Activated naive CD8-positive, alpha-beta T cell (primary cell): ENCODE measurements at regions not wholly inside any gene's neighbourhood (a gene's known extent, or its start where the extent isn't known, plus 50 kb on each side); places are given as distances from the start of the nearest gene placed in this dataset.
"Not testable (repeated sequence)": the region's sequence is repeated elsewhere in the genome, so short reads cannot be mapped to it uniquely, and the experiment has no call there.

Experiments
- H3K27ac Mint-ChIP-seq: one replicate; pipeline ENCODE4 v1.8.0; 2021; ENCODE audit warnings: mixed read lengths
- H3K27me3 Mint-ChIP-seq: one replicate; pipeline ENCODE4 v1.8.0; 2021; ENCODE audit warnings: mixed read lengths
- H3K36me3 Mint-ChIP-seq: one replicate; pipeline ENCODE4 v1.8.0; 2021; ENCODE audit warnings: mixed read lengths
- H3K4me1 Mint-ChIP-seq: one replicate; pipeline ENCODE4 v1.8.0; 2021; ENCODE audit warnings: low read depth, mixed read lengths
- H3K4me3 Mint-ChIP-seq: one replicate; pipeline ENCODE4 v1.8.0; 2021; ENCODE audit warnings: mild to moderate bottlenecking, mixed read lengths
- H3K9me3 Mint-ChIP-seq: one replicate; pipeline ENCODE4 v1.8.0; 2021; ENCODE audit warnings: low read depth, mixed read lengths

DNA sequence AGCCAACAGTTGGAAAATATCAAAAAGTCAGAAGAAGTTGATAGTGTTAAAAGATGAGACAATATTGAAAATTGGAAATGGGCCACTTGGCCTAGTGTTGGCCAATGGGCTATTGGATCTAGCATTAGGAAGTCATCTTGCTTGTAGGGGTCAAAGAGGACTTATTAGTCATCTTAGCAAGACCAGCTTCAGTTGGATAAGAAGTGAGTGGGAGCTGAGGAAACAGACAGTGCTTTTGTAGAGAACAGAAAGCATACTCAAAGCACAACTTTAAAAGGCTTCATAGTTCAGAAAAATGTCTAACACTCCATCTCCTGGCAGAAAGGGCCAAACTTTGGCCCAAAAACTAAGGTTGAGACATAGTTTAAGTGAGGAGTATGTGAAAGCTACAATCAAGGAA is 139.9 kb upstream of the PKN2 start:
- no peak overlapping the region for H3K27ac Mint-ChIP-seq
- H3K36me3 Mint-ChIP-seq = no peaks in the 10 kb centered on the region
- no peak overlapping the region for H3K4me3 Mint-ChIP-seq
- peaks cover 12% of the 10 kb centered on the region for H3K27me3 Mint-ChIP-seq
- H3K9me3 Mint-ChIP-seq = no peaks in the 10 kb centered on the region
- no peaks in the 10 kb centered on the region for H3K4me1 Mint-ChIP-seq

- no peak overlapping the region for H3K27ac Mint-ChIP-seq
Observed at GRCh38 chr1:88549536-88549935, 134.5 kb upstream of the PKN2 start.

GRCh38 chr1:88552226-88552625 is 131.8 kb upstream of the PKN2 start:
- Mint-ChIP-seq H3K4me1 (no peaks in the 10 kb centered on the region), H3K4me3 (no peak overlapping the region), H3K27ac (no peak overlapping the region), H3K36me3 (no peaks in the 10 kb centered on the region), H3K27me3 (no peaks in the 10 kb centered on the region), H3K9me3 (no peaks in the 10 kb centered on the region)

More at GRCh38 chr1:88549536-88549935, 134.5 kb upstream of the PKN2 start:
- H3K27me3 Mint-ChIP-seq = peaks cover 2% of the 10 kb centered on the region
- no peaks in the 10 kb centered on the region for H3K36me3 Mint-ChIP-seq
- H3K4me3 Mint-ChIP-seq = no peak overlapping the region
- H3K9me3 Mint-ChIP-seq = no peaks in the 10 kb centered on the region
- H3K4me1 Mint-ChIP-seq = no peaks in the 10 kb centered on the region

- Mint-ChIP-seq H3K9me3 (no peaks in the 10 kb centered on the region), H3K4me3 (no peak overlapping the region)
Observed at GRCh38 chr1:88557014-88557413, 127.1 kb upstream of the PKN2 start.

GRCh38 chr1:88560621-88561020 is 123.5 kb upstream of the PKN2 start:
- peaks cover 10% of the 10 kb centered on the region for H3K27me3 Mint-ChIP-seq
- H3K27ac Mint-ChIP-seq = no peak overlapping the region
- H3K4me1 Mint-ChIP-seq = no peaks in the 10 kb centered on the region
- no peaks in the 10 kb centered on the region for H3K9me3 Mint-ChIP-seq
- no peaks in the 10 kb centered on the region for H3K36me3 Mint-ChIP-seq
- H3K4me3 Mint-ChIP-seq = no peak overlapping the region

More at GRCh38 chr1:88557014-88557413, 127.1 kb upstream of the PKN2 start:
- Mint-ChIP-seq H3K27ac (no peak overlapping the region), H3K36me3 (no peaks in the 10 kb centered on the region), H3K4me1 (no peaks in the 10 kb centered on the region), H3K27me3 (peaks cover 3% of the 10 kb centered on the region)

- Mint-ChIP-seq H3K9me3 (no peaks in the 10 kb centered on the region), H3K4me3 (no peak overlapping the region), H3K27ac (no peak overlapping the region), H3K36me3 (no peaks in the 10 kb centered on the region), H3K27me3 (peaks cover 10% of the 10 kb centered on the region), H3K4me1 (no peaks in the 10 kb centered on the region)
Observed at GRCh38 chr1:88562991-88563390, 121.1 kb upstream of the PKN2 start.

DNA sequence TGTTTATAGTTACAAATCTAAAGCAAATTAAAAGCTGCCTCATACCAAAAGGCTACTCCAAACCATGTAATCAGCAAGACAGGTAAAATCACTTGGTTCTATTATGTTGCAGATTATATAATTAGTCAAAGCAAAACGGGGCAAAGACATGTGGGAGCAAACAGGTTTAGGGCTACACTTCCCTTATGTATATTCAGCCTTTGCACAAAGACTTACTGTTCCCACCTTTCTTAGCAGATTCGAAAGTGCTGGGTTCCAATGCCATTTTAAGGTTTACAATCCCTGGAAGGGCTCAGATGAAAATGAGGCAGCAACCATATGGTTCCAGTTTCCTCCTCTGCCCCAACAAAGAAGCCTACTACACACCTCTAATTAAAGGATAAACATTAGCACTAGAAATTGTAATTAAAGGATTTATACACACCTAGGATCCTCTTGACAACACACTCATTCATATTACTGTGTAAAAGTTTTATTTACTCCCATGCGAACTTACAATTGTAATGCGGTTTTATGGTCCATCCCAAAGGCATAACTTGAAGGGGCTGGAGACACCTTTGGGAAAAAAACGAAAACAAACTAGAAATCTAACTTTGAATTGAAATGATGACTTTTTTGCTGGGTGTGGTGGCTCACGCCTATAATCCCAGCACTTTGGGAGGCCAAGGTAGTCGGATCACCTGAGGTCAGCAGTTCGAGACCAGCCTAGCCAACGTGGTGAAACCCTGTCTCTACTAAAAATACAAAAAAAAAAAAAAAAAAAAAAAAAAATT is 117.3 kb upstream of the PKN2 start:
- no peaks in the 10 kb centered on the region for H3K4me1 Mint-ChIP-seq
- H3K4me3 Mint-ChIP-seq = no peak overlapping the region
- H3K36me3 Mint-ChIP-seq = no peaks in the 10 kb centered on the region
- H3K9me3 Mint-ChIP-seq = no peaks in the 10 kb centered on the region
- H3K27me3 Mint-ChIP-seq = peaks cover 6% of the 10 kb centered on the region
- no peak overlapping the region for H3K27ac Mint-ChIP-seq

GRCh38 chr1:88571506-88571905 is 112.6 kb upstream of the PKN2 start:
- Mint-ChIP-seq H3K27ac (no peak overlapping the region), H3K36me3 (no peaks in the 10 kb centered on the region), H3K27me3 (no peaks in the 10 kb centered on the region), H3K4me3 (no peak overlapping the region), H3K4me1 (no peaks in the 10 kb centered on the region), H3K9me3 (no peaks in the 10 kb centered on the region)

- no peaks in the 10 kb centered on the region for H3K36me3 Mint-ChIP-seq
- H3K4me3 Mint-ChIP-seq = no peak overlapping the region
- H3K4me1 Mint-ChIP-seq = no peaks in the 10 kb centered on the region
- H3K27ac Mint-ChIP-seq = no peak overlapping the region
- no peaks in the 10 kb centered on the region for H3K9me3 Mint-ChIP-seq
- H3K27me3 Mint-ChIP-seq = peaks cover 10% of the 10 kb centered on the region
Observed at GRCh38 chr1:88579598-88579997, 104.5 kb upstream of the PKN2 start.

- no peaks in the 10 kb centered on the region for H3K36me3 Mint-ChIP-seq
- no peak overlapping the region for H3K27ac Mint-ChIP-seq
- H3K4me1 Mint-ChIP-seq = no peaks in the 10 kb centered on the region
- H3K27me3 Mint-ChIP-seq = peaks cover 16% of the 10 kb centered on the region
- no peaks in the 10 kb centered on the region for H3K9me3 Mint-ChIP-seq
- H3K4me3 Mint-ChIP-seq = no peak overlapping the region
Observed at GRCh38 chr1:88581703-88582102, 102.4 kb upstream of the PKN2 start.

GRCh38 chr1:88593358-88593757 is 90.7 kb upstream of the PKN2 start:
- Mint-ChIP-seq H3K4me1 (peaks cover 2% of the 10 kb centered on the region), H3K4me3 (no peak overlapping the region), H3K27ac (no peak overlapping the region), H3K36me3 (no peaks in the 10 kb centered on the region), H3K27me3 (peaks cover 3% of the 10 kb centered on the region), H3K9me3 (no peaks in the 10 kb centered on the region)

- Mint-ChIP-seq H3K36me3 (no peaks in the 10 kb centered on the region), H3K4me3 (no peak overlapping the region), H3K27ac (no peak overlapping the region), H3K4me1 (peaks cover 2% of the 10 kb centered on the region), H3K27me3 (no peaks in the 10 kb centered on the region), H3K9me3 (no peaks in the 10 kb centered on the region)
Observed at GRCh38 chr1:88595355-88596002, 88.6 kb upstream of the PKN2 start.

DNA sequence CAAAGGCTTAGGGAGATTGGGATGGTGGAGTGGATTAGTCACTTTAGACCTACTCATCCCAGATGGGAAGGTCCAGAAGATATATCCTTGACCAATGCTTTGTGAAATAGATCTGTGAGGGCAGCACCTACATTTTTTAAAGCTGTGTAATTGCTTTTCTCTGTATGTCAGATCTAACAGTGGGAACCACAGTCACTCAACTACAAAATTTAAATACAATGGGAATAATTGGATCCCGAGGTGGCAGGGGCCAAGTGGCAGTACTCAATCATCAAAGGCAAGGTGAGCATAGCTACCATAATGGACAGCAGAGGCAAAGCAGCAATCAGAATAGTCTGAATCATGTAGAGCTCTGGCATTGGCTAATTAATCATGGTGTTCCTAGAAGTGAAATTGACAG is 86.1 kb upstream of the PKN2 start:
- not testable (repeated sequence) for H3K9me3 Mint-ChIP-seq, H3K4me3 Mint-ChIP-seq, H3K27me3 Mint-ChIP-seq, H3K27ac Mint-ChIP-seq, H3K36me3 Mint-ChIP-seq, H3K4me1 Mint-ChIP-seq

DNA sequence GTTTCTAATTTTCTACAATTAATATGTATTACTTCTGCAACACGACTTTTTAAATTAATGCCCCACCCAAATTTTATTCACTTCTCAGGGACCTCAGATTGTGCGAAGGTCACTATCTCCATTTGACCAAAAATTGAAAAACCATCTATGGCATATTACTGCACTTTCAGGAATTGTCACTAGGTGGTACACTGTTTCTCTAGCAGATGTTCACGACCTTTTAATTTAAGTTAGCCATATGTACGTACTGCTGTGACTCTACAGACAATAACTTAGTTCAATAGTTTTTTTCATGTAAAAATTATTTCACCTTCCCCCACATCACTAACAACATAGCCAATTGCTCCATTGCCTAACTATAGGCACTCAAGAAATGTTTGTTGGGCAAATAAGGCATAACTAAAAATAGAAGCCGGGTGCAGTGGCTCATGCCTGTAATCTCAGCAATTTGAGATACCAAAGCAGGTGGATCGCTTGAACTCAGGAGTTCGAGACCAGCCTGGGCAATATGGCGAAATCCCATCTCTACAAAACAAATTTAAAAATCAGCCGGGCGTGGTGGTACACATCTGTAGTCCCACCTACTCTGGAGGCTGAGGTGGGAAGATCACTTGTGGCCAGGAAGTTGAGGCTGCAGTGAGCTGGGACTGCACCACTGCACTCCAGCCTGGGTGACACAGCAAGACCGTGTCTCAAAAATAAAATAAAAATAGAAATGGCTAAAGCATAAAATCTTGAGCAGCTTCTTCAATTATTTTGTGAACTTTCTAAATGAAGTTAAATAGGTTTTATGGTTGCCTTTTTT is 75.7 kb upstream of the PKN2 start:
- Mint-ChIP-seq H3K9me3 (no peaks in the 10 kb centered on the region), H3K4me1 (peaks cover 2% of the 10 kb centered on the region), H3K4me3 (no peak overlapping the region), H3K36me3 (no peaks in the 10 kb centered on the region), H3K27ac (no peak overlapping the region), H3K27me3 (peaks cover 1% of the 10 kb centered on the region)

- Mint-ChIP-seq H3K9me3 (no peaks in the 10 kb centered on the region), H3K27me3 (peaks cover 1% of the 10 kb centered on the region), H3K27ac (no peak overlapping the region), H3K36me3 (no peaks in the 10 kb centered on the region), H3K4me1 (peaks cover 2% of the 10 kb centered on the region), H3K4me3 (no peak overlapping the region)
Observed at GRCh38 chr1:88609051-88609450, 75.0 kb upstream of the PKN2 start.
